GM13976 (cell line): ENCODE measurements at regions not wholly inside any gene's neighbourhood (a gene's known extent, or its start where the extent isn't known, plus 50 kb on each side); places are given as distances from the start of the nearest gene placed in this dataset.

Source experiments
- DNase-seq: peaks from one replicate; pipeline ENCODE4 v3.0.0; 2012; ENCODE audit warnings: low spot score
- in situ Hi-C: fragments of 300-500 bp; cut with MboI; formaldehyde crosslinking; loops from one replicate; pipeline ENCODE4 v1.12.0; 2022; ENCODE audit warnings: low sequenced_read_pairs, mixed read lengths, inconsistent platforms; ENCODE audit not compliant: unreplicated experiment
- TF ChIP-seq, protein P1 (sequence below): IDR thresholded peaks from 2 replicates; pipeline ENCODE4 v1.5.1; 2012; ENCODE audit warnings: borderline replicate concordance, mild to moderate bottlenecking; ENCODE audit not compliant: insufficient read depth; ENCODE audit errors: extremely low read depth, missing control alignments, control extremely low read depth

DNA sequence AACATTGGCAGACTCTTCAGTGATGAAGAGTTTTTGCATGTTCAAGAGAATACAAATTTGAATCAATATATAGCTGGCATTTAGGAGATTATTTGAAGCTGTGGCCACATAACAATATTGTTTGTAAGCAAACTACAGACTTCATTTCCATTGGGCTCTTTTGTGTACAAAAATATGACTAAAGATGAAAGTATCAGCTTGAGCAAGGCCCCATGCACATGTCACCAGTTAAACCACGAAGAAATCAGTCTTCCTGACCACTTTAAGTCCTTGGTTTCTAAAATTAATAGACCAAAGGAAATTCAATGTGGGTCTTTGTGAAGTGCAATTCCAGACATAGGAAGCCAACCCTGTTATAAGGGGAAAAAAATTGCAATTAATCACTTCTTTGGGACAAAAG, 1664.6 kb upstream of the ADGRL3 start:
- DNase-seq, result no peak
- TF ChIP-seq, protein P1, sequence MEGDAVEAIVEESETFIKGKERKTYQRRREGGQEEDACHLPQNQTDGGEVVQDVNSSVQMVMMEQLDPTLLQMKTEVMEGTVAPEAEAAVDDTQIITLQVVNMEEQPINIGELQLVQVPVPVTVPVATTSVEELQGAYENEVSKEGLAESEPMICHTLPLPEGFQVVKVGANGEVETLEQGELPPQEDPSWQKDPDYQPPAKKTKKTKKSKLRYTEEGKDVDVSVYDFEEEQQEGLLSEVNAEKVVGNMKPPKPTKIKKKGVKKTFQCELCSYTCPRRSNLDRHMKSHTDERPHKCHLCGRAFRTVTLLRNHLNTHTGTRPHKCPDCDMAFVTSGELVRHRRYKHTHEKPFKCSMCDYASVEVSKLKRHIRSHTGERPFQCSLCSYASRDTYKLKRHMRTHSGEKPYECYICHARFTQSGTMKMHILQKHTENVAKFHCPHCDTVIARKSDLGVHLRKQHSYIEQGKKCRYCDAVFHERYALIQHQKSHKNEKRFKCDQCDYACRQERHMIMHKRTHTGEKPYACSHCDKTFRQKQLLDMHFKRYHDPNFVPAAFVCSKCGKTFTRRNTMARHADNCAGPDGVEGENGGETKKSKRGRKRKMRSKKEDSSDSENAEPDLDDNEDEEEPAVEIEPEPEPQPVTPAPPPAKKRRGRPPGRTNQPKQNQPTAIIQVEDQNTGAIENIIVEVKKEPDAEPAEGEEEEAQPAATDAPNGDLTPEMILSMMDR, result no peak
- in situ Hi-C loops, result no loop called here

DNA sequence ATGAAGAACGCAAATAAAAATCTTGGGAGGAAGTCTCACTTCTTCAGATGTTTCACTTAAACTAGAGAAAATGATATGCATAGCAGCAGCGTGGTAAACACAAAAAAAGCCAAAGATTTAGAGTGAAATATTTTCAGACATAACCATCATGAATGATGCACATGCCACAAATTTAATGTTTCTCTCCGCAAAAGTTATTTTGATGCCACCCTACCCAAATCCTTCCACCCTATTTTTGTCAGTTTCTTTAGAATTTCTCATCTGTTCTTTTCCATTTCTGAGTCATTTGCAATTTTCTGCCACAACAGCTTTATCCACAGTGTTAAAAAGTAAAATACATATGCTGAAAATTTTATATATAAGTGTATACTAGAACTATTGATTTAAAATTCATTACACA, 1663.7 kb upstream of the ADGRL3 start:
- TF ChIP-seq, protein P1, result no peak
- in situ Hi-C loops, result no loop called here
- DNase-seq, result no peak

DNA sequence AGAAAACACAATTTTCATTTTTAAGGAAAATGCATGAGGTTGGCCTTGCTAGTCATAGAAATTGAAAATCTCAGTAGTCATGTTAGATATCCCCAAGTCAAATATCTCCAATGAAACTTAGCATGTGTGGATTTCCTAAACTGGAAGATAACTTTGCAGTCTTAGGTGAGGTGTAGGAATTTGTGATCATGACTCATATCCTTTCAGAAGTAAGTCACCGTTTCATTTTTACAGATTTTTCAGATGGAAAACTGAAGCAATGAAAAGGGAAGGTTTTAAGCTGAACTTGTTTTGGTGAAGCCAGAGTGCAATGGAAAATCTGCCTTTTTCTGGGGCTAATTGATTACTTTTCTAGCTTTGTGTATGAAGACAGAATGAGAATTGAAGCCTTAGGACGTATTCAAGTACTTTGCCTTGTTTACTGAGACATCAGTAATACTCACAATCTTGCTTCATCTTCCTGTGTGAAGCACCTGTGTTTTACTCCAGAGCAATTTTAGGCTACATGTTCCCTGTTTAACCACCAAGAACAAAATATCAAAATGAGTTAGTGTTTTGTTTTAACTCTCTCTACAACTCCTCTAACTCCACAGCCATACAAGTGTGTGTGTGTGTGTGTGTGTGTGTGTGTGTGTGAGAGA, 1662.8 kb upstream of the ADGRL3 start:
- TF ChIP-seq, protein P1, result no peak

DNA sequence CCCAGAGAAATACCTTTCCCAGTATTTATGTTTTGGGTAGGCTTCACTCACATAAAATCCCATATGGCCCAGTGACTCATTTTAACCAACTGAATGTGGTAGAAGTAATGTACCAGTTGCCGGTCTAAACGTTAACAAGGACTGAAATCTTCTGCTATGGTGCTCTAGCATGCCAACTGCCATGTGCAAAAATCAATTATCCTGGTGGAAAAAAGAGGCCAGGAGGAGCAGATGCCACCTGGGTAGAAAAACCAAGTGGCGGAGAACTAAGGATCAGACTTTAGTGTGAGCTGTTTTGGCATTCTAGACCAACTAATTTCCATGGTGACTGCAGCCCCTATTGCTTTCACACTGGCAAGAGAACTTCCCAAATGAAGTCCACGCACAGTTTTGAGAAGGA, 1660.7 kb upstream of the ADGRL3 start:
- TF ChIP-seq, protein P1, result no peak
- in situ Hi-C loops, result no loop called here
- DNase-seq, result no peak

More for the DNA sequence above, 1662.8 kb upstream of the ADGRL3 start:
- in situ Hi-C loops, result no loop called here
- no peak for DNase-seq

DNA sequence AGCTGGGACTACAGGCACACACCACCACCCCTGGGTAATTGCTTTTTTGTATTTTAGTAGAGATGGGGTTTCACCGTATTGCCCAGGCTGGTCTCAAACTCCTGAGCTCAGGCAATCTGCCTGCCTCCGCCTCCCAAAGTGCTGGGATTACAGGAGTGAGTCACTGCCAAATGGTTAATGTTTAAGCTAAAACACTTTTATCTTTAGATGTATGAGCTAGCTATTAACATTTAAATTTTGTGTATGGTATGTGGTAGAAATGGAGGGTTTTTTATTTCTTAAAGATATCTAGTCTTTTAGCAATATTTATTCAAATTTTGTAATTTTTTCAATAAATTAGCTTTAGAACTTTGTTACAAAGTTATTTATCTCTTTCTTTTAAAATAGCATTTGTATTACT, 1659.8 kb upstream of the ADGRL3 start:
- in situ Hi-C loops, result no loop called here
- DNase-seq, result no peak
- TF ChIP-seq, protein P1, result no peak

DNA sequence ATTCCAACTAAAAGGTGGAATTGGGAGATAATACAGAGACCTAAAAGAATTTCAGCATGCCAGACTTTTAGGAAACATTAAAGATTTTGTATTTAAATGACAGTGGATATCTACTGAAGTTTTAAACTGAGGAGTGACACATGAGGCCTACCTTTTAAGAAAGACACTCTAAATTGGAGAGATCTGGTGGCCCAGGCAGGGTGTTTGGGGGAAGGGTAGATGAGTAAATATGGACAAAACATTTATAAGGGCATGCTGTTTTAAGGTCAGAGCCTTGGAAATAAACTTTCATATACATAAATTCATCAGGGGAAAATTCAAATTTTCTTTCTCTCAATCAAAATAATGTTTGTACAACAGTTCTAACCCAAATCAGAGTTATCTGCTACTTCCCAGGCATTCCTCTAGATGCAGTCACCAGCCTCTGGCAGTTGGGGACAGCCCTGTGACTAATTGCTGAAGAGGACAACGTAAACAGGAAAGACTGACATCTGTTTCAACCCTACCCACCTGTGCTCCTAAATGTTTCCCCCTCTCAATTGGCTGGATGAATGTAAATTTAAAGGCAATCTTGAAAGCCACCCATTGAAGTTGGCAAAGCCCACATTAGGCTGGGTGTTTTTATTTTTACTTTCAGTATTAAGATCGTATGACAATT, 1646.9 kb upstream of the ADGRL3 start:
- peak; percentile 3 for DNase-seq
- in situ Hi-C loops, result no loop called here
- TF ChIP-seq, protein P1, result no peak
